KOPT-K1 (cell line): ENCODE measurements at regions not wholly inside any gene's neighbourhood (a gene's known extent, or its start where the extent isn't known, plus 50 kb on each side); places are given as distances from the start of the nearest gene placed in this dataset.

Experiments used
- H3K27ac ChIP-seq: fragments of 200-600 bp; sonication (generic); 2 replicates; pipeline ENCODE4 v1.5.1; 2016; ENCODE audit warnings: antibody characterized with exemption, mild to moderate bottlenecking, low read depth, low read length; ENCODE audit not compliant: poor library complexity, severe bottlenecking
- H3K36me3 ChIP-seq: fragments of 200-600 bp; sonication (generic); 2 replicates; pipeline ENCODE4 v1.5.1; 2017; ENCODE audit warnings: antibody characterized with exemption, mild to moderate bottlenecking, low read length, moderate library complexity; ENCODE audit not compliant: insufficient read depth
- H3K9me3 ChIP-seq: fragments of 200-600 bp; sonication (generic); 2 replicates; pipeline ENCODE4 v1.5.1; 2017; ENCODE audit warnings: antibody characterized with exemption, low read length, mild to moderate bottlenecking; ENCODE audit not compliant: insufficient read depth, poor library complexity, severe bottlenecking

DNA sequence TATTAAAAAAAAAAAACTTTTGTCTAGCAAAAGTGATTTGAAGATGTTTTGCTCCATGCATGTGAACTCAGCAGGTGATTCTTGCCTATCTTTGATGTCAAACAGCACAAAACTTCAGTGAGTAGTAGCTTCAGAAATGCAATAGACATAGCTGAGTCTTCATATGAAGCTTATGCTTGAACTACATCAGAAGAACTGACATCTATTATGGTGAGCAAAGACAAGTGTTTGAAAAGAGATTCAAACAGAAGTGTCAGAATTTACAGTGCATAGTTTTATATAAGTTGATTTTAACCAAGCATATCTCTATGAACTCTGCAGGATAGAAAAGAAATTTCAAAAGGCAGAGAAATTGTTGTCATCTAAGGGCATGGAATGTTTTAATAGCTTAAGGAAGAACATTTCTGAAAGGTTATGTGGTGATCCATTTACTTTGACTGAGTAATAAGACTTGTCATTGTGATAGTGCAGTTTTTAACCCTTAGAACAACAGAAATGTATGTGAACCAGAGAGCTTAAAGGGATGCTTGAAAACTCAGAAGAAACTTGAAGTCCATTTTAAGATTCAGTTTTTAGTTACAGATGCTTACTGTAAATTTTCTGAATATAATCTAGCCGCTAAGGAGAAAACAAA, 351.4 kb downstream of the MDFIC start:
- Histone ChIP-seq H3K36me3 (no peaks in the 10 kb centered on the region), H3K9me3 (peaks cover 8% of the 10 kb centered on the region), H3K27ac (no peak overlapping the region)

DNA sequence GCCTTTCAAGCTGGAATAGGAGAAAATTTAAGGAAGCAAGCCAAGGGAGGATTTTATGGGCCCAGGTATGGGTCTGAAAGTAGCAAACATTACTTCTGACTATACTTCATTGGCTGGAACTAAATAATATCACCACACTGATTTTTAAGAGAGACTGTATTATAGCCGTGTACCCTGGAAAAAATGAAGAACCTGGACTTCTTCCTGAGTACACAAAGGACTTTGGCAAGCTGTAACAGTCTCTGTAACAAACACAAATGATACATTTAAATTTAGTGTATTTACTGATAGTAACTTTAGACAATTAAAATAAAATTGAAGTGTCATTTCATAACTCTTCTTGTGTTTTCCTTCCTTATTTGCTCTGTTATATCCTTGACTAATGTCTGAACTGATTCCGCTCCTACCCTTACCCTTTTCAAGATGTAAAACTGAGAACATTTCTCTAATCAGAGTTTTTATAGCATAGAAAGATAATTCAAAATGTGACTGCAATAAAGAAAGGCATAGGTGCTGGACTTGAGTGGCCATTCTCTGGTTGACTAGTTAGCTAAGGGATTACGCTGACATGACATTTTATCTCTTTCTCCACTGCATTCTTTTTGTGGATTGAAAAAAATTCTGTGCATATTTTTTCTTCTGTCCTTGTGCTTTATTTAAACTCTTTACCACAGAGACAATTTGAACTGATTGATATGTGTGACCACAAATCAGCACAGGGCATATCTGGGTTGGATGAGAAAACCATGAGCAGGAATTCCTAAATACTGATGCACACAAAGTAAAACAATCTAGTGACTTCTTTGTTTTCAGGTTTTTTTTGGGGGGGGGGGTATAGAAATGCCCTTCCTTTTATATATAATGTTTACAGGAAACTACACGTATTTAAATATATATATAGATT, 349.7 kb downstream of the MDFIC start:
- peaks cover 3% of the 10 kb centered on the region for H3K9me3 ChIP-seq

DNA sequence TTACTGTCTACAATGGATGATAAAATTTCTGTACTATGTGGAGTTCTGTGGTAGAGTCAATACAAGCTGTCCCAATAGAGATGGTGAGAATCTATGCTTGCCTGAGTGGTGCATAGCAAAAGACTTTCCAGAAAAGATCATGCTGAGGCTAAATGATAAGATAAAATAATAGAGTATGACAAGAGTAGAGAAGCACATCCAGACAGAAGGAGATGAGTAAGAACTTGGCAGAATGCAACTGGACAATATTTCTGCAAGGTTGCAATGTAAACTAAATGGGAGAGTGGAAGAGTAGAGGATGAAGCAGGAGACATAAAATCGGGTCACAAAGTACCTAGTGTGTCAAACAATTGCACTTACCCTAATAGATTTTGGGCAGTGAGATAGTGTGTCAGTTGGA, 347.6 kb downstream of the MDFIC start:
- Histone ChIP-seq H3K9me3 (no peaks in the 10 kb centered on the region), H3K36me3 (no peaks in the 10 kb centered on the region)

More for the DNA sequence above, 349.7 kb downstream of the MDFIC start:
- Histone ChIP-seq H3K27ac (no peak overlapping the region), H3K36me3 (no peaks in the 10 kb centered on the region)

DNA sequence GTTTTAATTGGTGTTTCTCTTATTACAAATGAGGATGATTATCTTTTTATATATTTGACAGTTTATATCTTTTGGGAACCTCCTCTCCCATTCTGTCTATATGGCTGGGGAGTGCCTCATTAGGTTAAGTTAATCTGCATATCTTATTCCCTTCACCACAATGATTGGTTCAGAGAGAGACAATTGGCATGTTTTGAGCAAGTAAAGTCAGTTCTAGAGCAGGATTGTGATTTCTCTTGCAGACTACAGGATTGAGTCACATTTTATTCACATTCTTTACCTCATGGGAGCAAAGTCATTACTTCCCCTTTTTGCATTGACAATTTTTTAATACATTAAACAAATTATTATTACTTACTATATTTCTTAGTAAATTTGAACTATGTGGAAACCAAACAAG, 345.6 kb downstream of the MDFIC start:
- Histone ChIP-seq H3K27ac (no peak overlapping the region), H3K9me3 (no peaks in the 10 kb centered on the region), H3K36me3 (no peaks in the 10 kb centered on the region)

More for the DNA sequence above, 347.6 kb downstream of the MDFIC start:
- H3K27ac ChIP-seq: no peak overlapping the region

DNA sequence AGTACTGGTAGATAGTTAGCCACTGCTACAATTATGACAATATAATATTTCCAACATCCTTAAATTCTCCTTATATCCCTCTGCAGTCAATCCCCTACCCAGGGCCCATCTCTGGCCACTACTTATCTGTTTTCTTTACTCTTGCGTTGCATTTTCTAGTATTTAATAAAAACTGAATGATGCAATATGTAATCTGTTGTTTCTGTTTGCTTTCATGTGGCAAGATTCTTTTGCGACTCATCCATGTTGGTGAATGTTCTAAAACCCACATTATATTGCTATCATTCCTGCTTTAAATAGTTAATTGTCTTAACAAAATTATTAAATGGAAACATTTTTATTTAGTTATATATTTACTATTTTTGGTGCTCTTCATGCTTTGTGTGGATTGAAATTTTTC, 338.5 kb downstream of the MDFIC start:
- H3K27ac ChIP-seq: no peak overlapping the region
- no peaks in the 10 kb centered on the region for H3K36me3 ChIP-seq
- no peaks in the 10 kb centered on the region for H3K9me3 ChIP-seq

DNA sequence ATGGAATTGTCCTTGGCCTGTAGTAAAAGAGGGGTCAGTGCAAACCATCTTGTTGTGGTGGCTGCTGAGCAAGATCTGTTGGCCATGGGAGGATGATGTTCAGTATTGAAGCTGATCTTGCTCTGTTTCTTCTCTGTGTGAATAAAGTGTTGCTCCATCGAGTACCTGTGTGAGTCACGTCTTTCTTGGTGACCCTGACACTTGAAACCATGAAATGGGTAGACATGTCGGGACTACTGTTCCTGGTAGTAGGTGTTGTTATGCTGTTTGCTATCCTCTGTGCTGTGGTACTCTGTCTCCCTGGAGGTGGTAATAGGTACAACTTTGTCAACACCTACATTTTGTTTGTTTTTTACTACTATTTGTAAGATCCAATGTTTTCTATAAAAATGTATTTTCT, 330.6 kb downstream of the MDFIC start:
- Histone ChIP-seq H3K27ac (no peak overlapping the region), H3K9me3 (no peaks in the 10 kb centered on the region), H3K36me3 (no peaks in the 10 kb centered on the region)

DNA sequence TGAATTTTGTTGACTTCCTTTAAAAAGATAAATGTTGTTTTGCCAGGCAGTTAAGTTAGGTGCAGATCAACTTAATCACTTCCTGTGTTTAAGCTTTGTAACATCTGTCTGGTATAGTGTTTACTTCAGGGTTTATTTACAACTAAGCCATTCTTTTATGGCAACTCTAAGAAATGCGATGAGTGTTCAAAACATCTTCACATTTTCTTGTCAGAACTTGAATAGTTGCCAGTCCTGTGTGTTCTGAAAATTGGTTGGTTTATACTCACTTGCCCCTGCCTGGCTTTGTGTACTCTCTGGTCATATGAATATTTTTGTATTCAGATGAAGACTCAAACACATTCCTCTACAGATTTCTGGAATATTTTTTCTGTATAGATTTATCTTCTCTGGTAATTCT, 327.2 kb downstream of the MDFIC start:
- Histone ChIP-seq H3K36me3 (no peaks in the 10 kb centered on the region), H3K27ac (no peak overlapping the region), H3K9me3 (peaks cover 14% of the 10 kb centered on the region)

DNA sequence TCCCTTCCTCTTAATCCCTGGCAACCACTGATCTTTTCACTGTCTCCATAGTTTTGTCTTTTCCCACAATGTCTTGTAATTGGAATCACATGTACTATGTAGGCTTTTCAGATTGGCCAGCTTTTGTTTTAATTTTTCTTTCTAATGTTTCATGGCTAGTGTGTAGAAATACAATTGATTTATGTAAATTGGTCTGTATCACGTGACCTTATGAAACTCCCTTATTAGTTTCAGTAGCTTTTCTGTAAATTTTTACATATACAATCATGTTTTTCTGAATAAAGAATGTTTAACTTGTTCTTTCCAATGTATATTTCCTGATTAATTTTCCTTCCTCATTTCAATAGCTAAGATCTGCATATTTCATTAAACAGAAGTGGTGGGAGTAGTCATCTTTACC, 319.3 kb downstream of the MDFIC start:
- Histone ChIP-seq H3K27ac (no peak overlapping the region), H3K36me3 (no peaks in the 10 kb centered on the region), H3K9me3 (peaks cover 8% of the 10 kb centered on the region)

DNA sequence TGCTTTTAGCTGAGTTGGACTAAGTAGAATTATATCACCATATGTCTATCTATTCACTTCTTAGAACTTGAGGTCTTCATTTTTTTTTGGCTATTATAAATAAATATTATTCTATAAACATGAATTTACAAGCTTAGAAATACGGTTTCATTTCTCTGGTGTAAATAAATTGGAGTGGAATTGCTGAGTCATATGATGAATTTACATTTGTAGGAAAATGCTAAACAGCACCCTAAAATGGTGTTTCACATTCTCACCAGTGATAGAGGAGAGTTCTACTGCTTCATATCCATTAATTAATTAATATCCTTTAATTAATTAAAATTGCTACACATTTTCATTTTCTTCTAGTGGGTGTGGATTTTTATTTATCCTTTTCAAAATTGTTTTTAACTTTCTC, 318.3 kb downstream of the MDFIC start:
- Histone ChIP-seq H3K36me3 (no peaks in the 10 kb centered on the region), H3K27ac (no peak overlapping the region), H3K9me3 (peaks cover 10% of the 10 kb centered on the region)

DNA sequence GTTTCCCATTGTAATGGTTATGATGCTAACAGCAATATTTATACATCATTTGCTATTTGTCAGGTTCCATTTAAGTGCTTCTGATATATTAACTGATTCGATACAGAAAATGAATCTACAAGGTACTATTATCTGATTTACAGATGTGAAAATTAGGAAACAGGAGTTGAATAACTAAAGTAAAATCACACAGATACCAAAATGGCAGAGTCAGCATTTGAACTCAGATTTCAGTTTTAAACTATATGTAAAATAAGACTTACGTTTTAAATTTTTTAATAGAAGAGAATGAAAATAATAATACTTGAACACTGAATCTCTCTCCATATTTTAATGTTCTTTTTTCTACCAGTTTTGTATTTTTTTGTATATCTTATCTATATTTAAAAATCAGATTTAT, 313.2 kb downstream of the MDFIC start:
- no peaks in the 10 kb centered on the region for H3K36me3 ChIP-seq
- no peak overlapping the region for H3K27ac ChIP-seq
- H3K9me3 ChIP-seq: peaks cover 15% of the 10 kb centered on the region

DNA sequence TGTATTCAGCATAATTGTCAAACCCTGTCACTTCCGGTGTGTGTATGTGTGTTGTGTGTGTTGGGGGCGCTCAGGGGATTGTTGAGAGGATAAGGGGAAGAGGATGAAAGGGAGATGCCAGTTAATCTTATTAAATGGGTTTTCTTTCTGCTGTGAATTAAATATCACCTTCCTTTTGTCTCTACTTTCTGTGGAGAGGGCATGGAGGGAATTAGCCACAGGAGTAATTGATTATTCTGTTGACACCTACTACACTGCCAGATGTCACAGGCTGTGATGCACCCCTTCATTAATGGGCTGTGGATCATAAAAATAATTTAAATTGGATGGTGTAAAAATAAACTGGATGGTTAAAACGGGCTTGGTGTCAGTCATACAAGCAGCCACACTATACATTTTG, 311.9 kb downstream of the MDFIC start:
- Histone ChIP-seq H3K27ac (no peak overlapping the region), H3K36me3 (no peaks in the 10 kb centered on the region)

DNA sequence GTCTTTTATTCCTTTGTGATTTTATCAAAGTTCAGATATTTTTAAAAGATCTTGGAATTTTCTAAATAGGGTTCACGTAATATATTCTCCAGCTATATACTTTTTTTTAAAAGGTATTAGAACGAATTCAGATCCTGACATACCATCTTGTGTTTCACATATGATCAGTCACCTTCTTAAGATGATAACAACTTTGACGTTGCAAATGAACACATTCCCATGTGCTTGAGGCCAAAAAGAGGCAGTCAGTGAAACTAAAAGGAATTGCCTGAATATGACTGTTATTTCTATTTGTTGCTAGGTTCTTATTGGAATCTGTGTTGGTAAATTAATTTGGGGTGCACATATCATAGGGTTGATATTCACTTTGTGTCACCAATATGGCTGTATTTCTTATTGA, 310.1 kb downstream of the MDFIC start:
- H3K27ac ChIP-seq: no peak overlapping the region
- peaks cover 15% of the 10 kb centered on the region for H3K9me3 ChIP-seq
- H3K36me3 ChIP-seq: no peaks in the 10 kb centered on the region

More for the DNA sequence above, 311.9 kb downstream of the MDFIC start:
- peaks cover 15% of the 10 kb centered on the region for H3K9me3 ChIP-seq

DNA sequence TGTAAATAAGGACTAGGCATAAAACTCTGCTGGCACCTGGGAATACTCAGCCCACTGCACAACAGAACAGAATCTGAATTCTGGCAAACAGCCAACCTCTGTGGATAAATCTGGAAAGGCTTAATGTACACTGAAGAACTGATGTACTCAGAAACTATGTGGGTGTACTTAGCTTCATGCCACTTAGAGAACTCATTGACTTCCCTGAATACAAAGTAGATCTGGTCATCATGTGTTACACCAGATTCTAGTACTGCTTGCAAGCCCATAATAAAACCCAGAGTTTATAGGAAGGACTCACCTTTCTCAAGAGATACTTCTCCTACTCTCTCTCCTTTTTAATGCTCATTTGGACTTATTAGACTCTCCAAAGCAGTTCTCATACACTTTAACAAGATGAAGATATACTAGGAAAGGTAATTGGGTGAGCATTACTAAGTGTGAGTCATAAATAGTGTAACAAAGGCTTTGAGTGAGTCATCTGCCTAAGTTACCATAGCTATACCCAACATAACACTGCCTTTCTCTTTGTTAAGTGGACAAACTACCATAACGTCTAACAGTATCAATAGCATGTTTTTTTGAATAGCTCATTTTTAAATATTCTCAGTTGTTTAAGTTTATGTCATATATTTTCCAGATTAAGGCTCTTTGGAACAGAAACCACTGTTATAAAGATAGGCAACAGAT, 309.1 kb downstream of the MDFIC start:
- H3K36me3 ChIP-seq: no peaks in the 10 kb centered on the region
- H3K9me3 ChIP-seq: peaks cover 13% of the 10 kb centered on the region
- no peak overlapping the region for H3K27ac ChIP-seq

DNA sequence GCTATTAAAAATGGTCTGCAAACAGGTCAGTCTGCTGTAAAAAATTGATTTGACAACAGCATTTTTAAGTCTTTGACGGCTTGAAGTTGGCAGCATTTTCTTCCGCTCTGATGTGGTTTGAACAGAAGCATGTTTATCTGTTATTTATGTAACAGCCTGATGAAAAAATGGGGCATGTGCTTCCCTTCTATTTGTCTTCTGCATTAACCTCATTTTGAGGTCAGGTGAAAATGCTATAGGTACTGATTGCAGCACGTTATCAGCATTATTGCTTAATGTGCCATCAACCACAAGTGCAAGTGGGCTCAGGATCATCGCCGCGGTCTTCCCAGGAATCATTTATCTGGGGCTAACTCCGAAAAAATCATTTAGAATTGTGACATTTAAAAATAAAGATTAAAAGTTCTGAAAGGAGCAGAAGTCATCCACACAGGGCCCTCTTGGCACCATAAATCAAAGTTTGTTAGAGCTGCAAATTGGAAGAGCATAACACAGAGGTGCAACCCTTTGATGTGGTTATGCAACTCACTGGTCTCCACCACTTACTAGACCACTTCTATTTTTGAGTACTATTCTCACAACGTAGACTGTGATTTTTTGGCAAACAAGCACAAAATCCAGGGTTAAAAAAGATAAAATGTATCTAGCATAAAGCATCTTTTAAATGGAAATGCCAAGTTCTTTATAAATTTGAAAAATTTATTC, 307.7 kb downstream of the MDFIC start:
- H3K36me3 ChIP-seq: no peaks in the 10 kb centered on the region
- no peak overlapping the region for H3K27ac ChIP-seq
- H3K9me3 ChIP-seq: no peaks in the 10 kb centered on the region
